Liver (tissue), 3 donors: ENCODE measurements at regions not wholly inside any gene's neighbourhood (a gene's known extent, or its start where the extent isn't known, plus 50 kb on each side); places are given as distances from the start of the nearest gene placed in this dataset.

Source experiments
- EGR1 ChIP-seq, 2 donors: IDR thresholded peaks; 2 replicates each; pipeline ENCODE4 v1.6.1; 2016 to 2018; ENCODE audit warnings: antibody characterized with exemption in 2 of 2, low read depth in 2 of 2
- GABPA ChIP-seq, 2 donors: IDR thresholded peaks in 1 of 2; conservative IDR thresholded peaks in 1 of 2; 2 replicates each; pipeline ENCODE4 v1.6.1; 2016; ENCODE audit warnings: antibody characterized with exemption in 2 of 2, mild to moderate bottlenecking in 1 of 2, moderate library complexity in 1 of 2
- HNF4G ChIP-seq: IDR thresholded peaks from 2 replicates; pipeline ENCODE4 v1.6.1; 2016; ENCODE audit warnings: antibody characterized with exemption
- JUND ChIP-seq, 2 donors: IDR thresholded peaks; 2 replicates each; pipeline ENCODE4 v1.6.1; 2016; ENCODE audit warnings: antibody characterized with exemption in 2 of 2
- SP1 ChIP-seq: IDR thresholded peaks from 2 replicates; pipeline ENCODE4 v1.6.1; 2018; ENCODE audit warnings: antibody characterized with exemption, mild to moderate bottlenecking
- TAF1 ChIP-seq: conservative IDR thresholded peaks from 2 replicates; pipeline ENCODE4 v1.6.1; 2016; ENCODE audit warnings: antibody characterized with exemption, mild to moderate bottlenecking
- YY1 ChIP-seq: IDR thresholded peaks from 2 replicates; pipeline ENCODE4 v1.6.1; 2016; ENCODE audit warnings: antibody characterized with exemption, mild to moderate bottlenecking
- TF ChIP-seq, protein P1 (sequence below): fragments of 150-350 bp; IDR thresholded peaks from 2 replicates; pipeline ENCODE4 v1.5.1; 2017; ENCODE audit warnings: improper control_type of control experiment, low read depth, low read length; ENCODE audit not compliant: missing input control
- TF ChIP-seq, protein P2 (sequence below): IDR thresholded peaks from 2 replicates; pipeline ENCODE4 v1.6.1; 2016; ENCODE audit warnings: antibody characterized with exemption, mild to moderate bottlenecking
- TF ChIP-seq, protein P3 (sequence below): IDR thresholded peaks from 2 replicates; pipeline ENCODE4 v1.6.1; 2016; ENCODE audit warnings: antibody characterized with exemption
- TF ChIP-seq, protein P4 (sequence below): IDR thresholded peaks from 2 replicates; pipeline ENCODE4 v1.6.1; 2016; ENCODE audit warnings: antibody characterized with exemption
- TF ChIP-seq, protein P5 (sequence below): IDR thresholded peaks from 2 replicates; pipeline ENCODE4 v1.6.1; 2016; ENCODE audit warnings: antibody characterized with exemption
- donor health status: healthy.
- donor health status: healthy.

DNA sequence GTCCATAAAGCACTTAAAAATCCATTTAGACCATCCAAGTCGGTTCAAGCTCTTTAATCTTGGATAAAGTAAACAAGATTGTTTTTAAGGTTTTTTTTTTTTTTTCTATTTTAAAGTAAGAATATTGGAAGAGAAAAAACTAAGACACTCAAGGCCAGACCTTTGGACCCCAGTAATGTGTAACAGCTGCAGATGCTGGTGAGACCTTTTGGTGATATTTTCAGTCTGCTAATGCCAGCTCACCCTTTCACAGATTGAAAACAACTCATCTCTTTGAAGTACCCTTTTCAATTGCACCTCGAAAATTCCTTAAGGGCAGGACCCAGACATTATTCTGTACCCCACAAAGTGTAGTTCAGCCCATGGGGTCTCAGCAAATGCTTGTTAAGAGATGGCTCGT, 260.7 kb upstream of the CTNNB1 start:
- TF ChIP-seq, protein P1, sequence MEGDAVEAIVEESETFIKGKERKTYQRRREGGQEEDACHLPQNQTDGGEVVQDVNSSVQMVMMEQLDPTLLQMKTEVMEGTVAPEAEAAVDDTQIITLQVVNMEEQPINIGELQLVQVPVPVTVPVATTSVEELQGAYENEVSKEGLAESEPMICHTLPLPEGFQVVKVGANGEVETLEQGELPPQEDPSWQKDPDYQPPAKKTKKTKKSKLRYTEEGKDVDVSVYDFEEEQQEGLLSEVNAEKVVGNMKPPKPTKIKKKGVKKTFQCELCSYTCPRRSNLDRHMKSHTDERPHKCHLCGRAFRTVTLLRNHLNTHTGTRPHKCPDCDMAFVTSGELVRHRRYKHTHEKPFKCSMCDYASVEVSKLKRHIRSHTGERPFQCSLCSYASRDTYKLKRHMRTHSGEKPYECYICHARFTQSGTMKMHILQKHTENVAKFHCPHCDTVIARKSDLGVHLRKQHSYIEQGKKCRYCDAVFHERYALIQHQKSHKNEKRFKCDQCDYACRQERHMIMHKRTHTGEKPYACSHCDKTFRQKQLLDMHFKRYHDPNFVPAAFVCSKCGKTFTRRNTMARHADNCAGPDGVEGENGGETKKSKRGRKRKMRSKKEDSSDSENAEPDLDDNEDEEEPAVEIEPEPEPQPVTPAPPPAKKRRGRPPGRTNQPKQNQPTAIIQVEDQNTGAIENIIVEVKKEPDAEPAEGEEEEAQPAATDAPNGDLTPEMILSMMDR: no peak
- TF ChIP-seq JUND (IDR thresholded peaks at IDR 0.05): no peak
- TF ChIP-seq GABPA (IDR thresholded peaks at IDR 0.05 in 1 of 2, conservative IDR thresholded peaks at IDR 0.05 in 1 of 2): no peak
- TF ChIP-seq, protein P2, sequence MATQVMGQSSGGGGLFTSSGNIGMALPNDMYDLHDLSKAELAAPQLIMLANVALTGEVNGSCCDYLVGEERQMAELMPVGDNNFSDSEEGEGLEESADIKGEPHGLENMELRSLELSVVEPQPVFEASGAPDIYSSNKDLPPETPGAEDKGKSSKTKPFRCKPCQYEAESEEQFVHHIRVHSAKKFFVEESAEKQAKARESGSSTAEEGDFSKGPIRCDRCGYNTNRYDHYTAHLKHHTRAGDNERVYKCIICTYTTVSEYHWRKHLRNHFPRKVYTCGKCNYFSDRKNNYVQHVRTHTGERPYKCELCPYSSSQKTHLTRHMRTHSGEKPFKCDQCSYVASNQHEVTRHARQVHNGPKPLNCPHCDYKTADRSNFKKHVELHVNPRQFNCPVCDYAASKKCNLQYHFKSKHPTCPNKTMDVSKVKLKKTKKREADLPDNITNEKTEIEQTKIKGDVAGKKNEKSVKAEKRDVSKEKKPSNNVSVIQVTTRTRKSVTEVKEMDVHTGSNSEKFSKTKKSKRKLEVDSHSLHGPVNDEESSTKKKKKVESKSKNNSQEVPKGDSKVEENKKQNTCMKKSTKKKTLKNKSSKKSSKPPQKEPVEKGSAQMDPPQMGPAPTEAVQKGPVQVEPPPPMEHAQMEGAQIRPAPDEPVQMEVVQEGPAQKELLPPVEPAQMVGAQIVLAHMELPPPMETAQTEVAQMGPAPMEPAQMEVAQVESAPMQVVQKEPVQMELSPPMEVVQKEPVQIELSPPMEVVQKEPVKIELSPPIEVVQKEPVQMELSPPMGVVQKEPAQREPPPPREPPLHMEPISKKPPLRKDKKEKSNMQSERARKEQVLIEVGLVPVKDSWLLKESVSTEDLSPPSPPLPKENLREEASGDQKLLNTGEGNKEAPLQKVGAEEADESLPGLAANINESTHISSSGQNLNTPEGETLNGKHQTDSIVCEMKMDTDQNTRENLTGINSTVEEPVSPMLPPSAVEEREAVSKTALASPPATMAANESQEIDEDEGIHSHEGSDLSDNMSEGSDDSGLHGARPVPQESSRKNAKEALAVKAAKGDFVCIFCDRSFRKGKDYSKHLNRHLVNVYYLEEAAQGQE: no peak
- TF ChIP-seq, protein P3, sequence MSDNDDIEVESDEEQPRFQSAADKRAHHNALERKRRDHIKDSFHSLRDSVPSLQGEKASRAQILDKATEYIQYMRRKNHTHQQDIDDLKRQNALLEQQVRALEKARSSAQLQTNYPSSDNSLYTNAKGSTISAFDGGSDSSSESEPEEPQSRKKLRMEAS: no peak
- TF ChIP-seq, protein P4, sequence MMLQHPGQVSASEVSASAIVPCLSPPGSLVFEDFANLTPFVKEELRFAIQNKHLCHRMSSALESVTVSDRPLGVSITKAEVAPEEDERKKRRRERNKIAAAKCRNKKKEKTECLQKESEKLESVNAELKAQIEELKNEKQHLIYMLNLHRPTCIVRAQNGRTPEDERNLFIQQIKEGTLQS: no peak
- TF ChIP-seq EGR1 (IDR thresholded peaks at IDR 0.05; ENCODE audit: low read depth in 2 of 2): no peak
- TF ChIP-seq HNF4G: no peak
- no peak for TF ChIP-seq SP1
- no peak for TF ChIP-seq TAF1
- no peak for TF ChIP-seq YY1
- TF ChIP-seq, protein P5, sequence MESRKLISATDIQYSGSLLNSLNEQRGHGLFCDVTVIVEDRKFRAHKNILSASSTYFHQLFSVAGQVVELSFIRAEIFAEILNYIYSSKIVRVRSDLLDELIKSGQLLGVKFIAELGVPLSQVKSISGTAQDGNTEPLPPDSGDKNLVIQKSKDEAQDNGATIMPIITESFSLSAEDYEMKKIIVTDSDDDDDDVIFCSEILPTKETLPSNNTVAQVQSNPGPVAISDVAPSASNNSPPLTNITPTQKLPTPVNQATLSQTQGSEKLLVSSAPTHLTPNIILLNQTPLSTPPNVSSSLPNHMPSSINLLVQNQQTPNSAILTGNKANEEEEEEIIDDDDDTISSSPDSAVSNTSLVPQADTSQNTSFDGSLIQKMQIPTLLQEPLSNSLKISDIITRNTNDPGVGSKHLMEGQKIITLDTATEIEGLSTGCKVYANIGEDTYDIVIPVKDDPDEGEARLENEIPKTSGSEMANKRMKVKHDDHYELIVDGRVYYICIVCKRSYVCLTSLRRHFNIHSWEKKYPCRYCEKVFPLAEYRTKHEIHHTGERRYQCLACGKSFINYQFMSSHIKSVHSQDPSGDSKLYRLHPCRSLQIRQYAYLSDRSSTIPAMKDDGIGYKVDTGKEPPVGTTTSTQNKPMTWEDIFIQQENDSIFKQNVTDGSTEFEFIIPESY: no peak
